ENCODE measurements at regions not wholly inside any gene's neighbourhood (a gene's known extent, or its start where the extent isn't known, plus 50 kb on each side); places are given as distances from the start of the nearest gene placed in this dataset.

- TF ChIP-seq CTCF (IDR thresholded peaks at IDR 0.05) = no peak
- TF ChIP-seq POLR2A (IDR thresholded peaks at IDR 0.05) = no peak
These were observed 63.1 kb downstream of the PRR15 start for GRCh38 chr7:29626730-29627129.

All from right lobe of liver (tissue), 4 donors.